HL-60 (cell line): ENCODE measurements at regions not wholly inside any gene's neighbourhood (a gene's known extent, or its start where the extent isn't known, plus 50 kb on each side); places are given as distances from the start of the nearest gene placed in this dataset.

Experiments used
- DNase-seq, 2 experiments: peaks; one replicate each; pipeline ENCODE4 v3.0.0-alpha.2; 2010 to 2020; ENCODE audit warnings: low read depth in 1 of 2, low spot score in 1 of 2
- H3K27ac ChIP-seq: fragments of 250-450 bp; sonication (Bioruptor Pico); replicated peaks from 2 replicates; pipeline ENCODE4 v1.5.1; 2020; ENCODE audit warnings: mild to moderate bottlenecking, moderate library complexity
- H3K27me3 ChIP-seq: fragments of 250-450 bp; sonication (Bioruptor Pico); 2 replicates; pipeline ENCODE4 v1.5.1; 2021; ENCODE audit warnings: mild to moderate bottlenecking, moderate library complexity; ENCODE audit not compliant: insufficient read depth, poor library complexity, severe bottlenecking
- H3K4me3 ChIP-seq: replicated peaks from 2 replicates; pipeline ENCODE4 v1.5.1; 2011; ENCODE audit warnings: mild to moderate bottlenecking, control low read depth, low read length; ENCODE audit not compliant: insufficient read depth
- GABPA ChIP-seq: IDR thresholded peaks from 2 replicates; pipeline ENCODE4 v1.6.1; 2012; ENCODE audit warnings: low read depth
- POLR2AphosphoS5 ChIP-seq: IDR thresholded peaks from 2 replicates; pipeline ENCODE4 v1.6.1; 2012; ENCODE audit warnings: low read depth
- REST ChIP-seq: IDR thresholded peaks from 2 replicates; pipeline ENCODE4 v1.6.1; 2012; ENCODE audit warnings: low read depth; ENCODE audit not compliant: insufficient replicate concordance
- SPI1 ChIP-seq: IDR thresholded peaks from 2 replicates; pipeline ENCODE4 v1.6.1; 2012; ENCODE audit warnings: low read depth, mild to moderate bottlenecking, borderline replicate concordance
- TF ChIP-seq, protein P1 (sequence below): IDR thresholded peaks from one replicate; pipeline ENCODE4 v1.5.1; 2011; ENCODE audit warnings: low read length, control low read depth, inconsistent platforms; ENCODE audit not compliant: insufficient read depth

DNA sequence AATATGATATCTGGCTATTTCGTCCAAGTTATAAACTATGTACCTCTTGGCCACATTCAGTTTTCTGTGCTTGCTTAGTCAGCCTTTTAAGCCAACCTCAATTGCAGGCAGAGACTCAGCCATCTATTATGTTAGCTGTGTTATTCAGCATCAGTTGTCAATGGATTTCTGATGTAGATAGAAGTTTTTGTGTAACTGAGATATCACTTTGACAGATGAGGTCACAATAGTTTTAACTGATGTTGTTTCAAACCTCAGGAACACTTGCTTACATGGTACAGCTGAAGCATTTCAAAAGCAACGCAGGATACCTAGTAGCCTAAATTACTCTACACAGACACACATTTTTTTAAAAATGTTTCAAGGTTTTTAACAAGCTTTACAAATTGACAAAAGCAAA, 1478.0 kb downstream of the NCAM2 start:
- H3K4me3 ChIP-seq = no peak overlapping the region
- H3K27ac ChIP-seq = no peak overlapping the region
- TF ChIP-seq REST (no peak), SPI1 (no peak), POLR2AphosphoS5 (no peak)
- TF ChIP-seq, protein P1, sequence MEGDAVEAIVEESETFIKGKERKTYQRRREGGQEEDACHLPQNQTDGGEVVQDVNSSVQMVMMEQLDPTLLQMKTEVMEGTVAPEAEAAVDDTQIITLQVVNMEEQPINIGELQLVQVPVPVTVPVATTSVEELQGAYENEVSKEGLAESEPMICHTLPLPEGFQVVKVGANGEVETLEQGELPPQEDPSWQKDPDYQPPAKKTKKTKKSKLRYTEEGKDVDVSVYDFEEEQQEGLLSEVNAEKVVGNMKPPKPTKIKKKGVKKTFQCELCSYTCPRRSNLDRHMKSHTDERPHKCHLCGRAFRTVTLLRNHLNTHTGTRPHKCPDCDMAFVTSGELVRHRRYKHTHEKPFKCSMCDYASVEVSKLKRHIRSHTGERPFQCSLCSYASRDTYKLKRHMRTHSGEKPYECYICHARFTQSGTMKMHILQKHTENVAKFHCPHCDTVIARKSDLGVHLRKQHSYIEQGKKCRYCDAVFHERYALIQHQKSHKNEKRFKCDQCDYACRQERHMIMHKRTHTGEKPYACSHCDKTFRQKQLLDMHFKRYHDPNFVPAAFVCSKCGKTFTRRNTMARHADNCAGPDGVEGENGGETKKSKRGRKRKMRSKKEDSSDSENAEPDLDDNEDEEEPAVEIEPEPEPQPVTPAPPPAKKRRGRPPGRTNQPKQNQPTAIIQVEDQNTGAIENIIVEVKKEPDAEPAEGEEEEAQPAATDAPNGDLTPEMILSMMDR = no peak
- H3K27me3 ChIP-seq = no peaks in the 10 kb centered on the region
- no peak for DNase-seq

DNA sequence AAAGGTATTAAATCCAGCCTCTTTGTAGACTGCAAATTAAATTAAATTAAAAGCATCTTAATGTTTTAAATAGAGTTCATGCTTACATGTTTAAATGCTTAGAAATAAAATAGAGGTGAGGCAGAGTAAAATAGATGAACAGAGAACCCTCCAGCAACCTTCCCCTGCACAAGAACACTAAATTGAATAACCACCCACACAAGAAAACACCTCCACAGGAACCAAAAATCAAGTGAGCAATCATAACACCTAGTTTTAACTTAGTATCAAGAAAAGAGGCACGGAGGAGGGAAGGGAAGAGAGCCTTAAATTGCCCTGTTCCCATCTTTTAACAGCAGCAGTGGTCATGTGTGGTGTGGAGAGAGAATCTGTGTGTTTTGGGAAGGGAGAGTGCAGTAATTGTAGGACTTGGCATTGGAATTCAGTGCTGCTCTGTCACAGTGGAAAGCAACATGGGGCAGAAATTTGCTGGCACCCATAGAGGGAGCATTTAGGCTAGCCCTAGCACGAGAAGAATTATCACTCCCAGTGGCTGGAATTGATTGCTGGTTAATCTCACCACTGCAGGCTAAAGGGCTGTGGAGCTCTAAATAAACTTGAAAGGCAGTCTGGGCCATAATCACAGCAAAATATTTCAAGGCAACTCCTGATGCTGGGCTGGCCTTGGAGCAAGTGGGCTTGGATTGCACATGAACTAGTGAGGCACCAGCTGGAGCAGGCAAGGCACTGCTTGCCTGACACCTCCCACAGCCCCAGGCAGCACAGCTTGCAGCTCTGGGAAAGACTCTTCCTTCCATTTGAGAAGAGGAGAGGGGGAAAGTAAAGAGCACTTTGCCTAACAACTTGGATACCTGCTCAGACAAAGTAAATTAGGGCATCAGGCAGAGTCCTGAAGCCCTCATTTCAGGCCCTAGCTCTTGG, 1478.8 kb downstream of the NCAM2 start:
- DNase-seq = no peak
- Histone ChIP-seq H3K4me3 (no peak overlapping the region), H3K27me3 (no peaks in the 10 kb centered on the region), H3K27ac (no peak overlapping the region)
- TF ChIP-seq POLR2AphosphoS5 = no peak
- no peak for TF ChIP-seq GABPA
- no peak for TF ChIP-seq REST
- TF ChIP-seq, protein P1 = no peak
- no peak for TF ChIP-seq SPI1

- no peak for DNase-seq
- H3K27ac ChIP-seq = no peak overlapping the region
- H3K27me3 ChIP-seq = no peaks in the 10 kb centered on the region
- TF ChIP-seq, protein P1 = no peak
- TF ChIP-seq GABPA = no peak
- TF ChIP-seq POLR2AphosphoS5 = no peak
- TF ChIP-seq SPI1 = no peak
- TF ChIP-seq REST = no peak
- H3K4me3 ChIP-seq = no peak overlapping the region
Observed at GRCh38 chr21:22490049-22490448, 1491.8 kb downstream of the NCAM2 start.
